Kasumi-1 (cell line): ENCODE measurements at regions not wholly inside any gene's neighbourhood (a gene's known extent, or its start where the extent isn't known, plus 50 kb on each side); places are given as distances from the start of the nearest gene placed in this dataset.

Experiments used
- DNase-seq, 2 experiments: peaks; one replicate each; lab custom pipeline; 2025; lab: John Stamatoyannopoulos, UW

DNA sequence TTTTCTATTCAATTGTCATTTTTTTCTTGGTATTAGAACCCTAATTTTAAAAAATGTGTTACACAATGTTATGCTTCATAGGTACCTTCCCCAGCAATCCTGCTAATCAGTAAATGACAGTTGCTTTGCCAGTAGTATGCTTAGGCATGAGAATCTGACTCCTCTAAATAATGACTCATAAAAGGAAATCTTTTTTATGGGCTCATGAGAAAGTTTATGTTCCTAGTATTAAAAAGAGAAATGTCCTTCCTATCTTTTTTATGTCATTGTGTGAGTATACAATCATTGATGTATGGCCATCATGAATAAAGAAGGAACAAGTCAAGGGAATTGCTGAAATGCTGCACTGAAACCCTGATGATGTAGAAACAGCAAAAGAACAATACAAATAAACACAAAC, 1237.7 kb upstream of the PCDH20 start:
- DNase-seq: no peak

- DNase-seq: no peak
These were observed 1228.3 kb upstream of the PCDH20 start for GRCh38 chr13:62643799-62644524.

DNA sequence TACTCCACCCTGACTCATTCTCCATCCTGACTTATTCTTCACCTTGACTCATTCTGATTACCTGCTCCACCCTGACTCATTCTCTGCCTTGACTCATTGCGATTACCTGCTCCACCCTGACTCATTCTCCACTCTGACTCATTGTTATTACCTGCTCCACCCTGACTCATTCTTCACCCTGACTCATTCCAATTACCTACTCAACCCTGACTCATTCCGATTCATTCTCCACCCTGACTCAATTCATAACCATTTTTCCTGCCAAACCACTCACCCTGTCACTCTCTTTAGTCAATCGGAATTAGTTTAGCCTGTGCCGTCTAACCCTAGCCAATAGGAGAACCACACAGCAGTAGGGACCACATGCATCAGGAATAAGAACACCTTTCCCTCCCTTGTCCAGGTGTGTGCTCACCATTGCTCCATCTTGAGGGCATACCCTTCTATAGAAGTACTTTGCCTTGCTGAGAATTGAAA, 1227.4 kb upstream of the PCDH20 start:
- DNase-seq: no peak

DNA sequence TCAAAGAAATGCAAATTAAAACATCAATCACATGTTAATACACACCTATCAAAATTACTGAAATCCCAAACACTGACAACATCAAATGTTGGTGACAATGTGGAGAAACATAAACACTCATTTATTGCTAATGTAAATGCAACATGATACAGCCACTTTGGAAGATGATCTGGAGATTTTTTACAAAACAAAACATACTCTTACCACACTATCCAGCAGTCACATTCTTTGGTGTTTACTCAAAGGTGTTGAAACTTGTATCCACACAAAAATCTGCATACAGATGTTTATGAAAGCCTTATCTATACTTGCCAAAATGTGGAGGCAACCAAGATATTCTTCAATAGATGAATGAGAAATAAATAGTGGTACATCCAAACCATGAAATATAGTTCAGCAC, 1219.5 kb upstream of the PCDH20 start:
- no peak for DNase-seq

- no peak for DNase-seq
These were observed 1217.8 kb upstream of the PCDH20 start for GRCh38 chr13:62633448-62633847.

DNA sequence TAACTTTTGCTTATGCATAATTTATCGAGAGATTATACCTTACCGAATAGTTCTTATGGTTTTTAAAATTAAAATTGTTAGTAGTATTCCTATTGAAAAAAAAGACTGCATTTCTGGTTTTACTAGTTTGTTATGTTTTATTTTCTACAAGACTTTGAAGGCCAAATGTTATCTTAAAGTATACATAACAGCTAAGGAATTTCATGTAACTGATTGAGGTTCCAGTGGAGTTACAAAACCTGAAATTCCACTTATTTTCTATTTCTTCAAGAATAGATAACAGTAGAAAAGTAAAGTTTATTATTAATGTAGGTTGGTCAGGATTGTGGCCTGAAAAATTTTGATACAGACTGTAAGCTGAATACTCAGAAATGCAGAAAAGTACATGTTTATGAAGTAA, 1216.0 kb upstream of the PCDH20 start:
- no peak for DNase-seq

GRCh38 chr13:62631124-62631523, 1215.5 kb upstream of the PCDH20 start:
- no peak for DNase-seq

- no peak for DNase-seq
These were observed 1214.0 kb upstream of the PCDH20 start for GRCh38 chr13:62629618-62630017.

- no peak for DNase-seq
These were observed 1211.6 kb upstream of the PCDH20 start for GRCh38 chr13:62627226-62627625.

GRCh38 chr13:62626771-62627170, 1211.1 kb upstream of the PCDH20 start:
- DNase-seq: no peak

GRCh38 chr13:62625214-62625881, 1209.7 kb upstream of the PCDH20 start:
- no peak for DNase-seq

DNA sequence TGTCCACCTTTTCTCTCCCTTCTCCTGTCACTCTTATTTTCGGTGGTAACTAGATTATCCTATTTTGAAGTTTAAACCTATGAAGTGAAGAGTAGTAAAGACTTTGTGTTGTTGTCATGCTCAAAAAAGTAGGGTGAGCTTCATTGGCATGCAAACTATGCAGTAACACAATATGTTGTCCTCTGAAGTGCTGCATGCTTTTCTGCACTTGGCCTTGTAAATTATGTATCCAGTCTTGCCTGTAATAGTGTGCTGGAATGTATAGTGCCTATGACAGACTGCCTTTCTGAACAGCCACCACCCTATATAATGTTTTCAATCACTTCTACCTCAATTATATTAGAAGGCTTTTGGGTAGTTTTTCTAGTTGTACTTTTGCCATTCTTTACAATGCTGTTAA, 1198.2 kb upstream of the PCDH20 start:
- DNase-seq: no peak

DNA sequence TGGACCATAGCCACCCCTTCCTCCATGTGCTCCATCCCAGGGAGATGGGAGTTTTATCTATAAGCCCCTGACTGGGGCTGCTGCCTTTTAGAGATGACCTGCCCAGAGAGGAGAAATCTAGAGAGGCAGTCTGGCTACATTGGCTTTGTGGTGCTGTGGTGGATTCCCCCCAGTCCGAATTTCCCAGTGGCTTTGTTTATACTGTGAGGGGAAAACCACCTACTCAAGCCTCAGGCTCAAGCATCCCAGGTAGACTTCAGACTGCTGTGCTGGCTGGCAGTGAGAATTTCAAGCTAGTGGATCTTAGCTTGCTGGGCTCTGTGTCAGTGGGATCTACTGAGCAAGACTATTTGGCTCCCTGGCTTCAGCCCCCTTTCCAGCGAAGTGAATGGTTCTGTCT, 1195.7 kb upstream of the PCDH20 start:
- no peak for DNase-seq

DNA sequence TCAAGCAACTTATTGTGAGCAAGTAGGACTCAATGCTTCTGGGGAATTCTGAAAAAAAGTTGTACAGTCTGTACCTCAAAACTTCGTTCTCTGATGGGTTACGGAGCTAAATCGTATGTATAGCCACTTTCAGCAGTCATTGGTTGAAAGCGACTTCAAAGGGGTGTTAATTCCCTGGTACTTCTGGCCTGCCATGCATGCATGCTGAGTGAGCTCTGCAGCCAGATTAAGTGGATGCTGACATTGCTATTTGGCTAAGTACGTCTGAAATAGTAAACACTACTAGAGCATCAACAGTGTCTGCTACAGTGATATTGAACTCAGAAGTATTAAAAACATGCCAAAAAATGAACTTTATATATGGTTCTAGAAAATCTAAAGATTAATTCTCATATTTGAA, 1183.1 kb upstream of the PCDH20 start:
- no peak for DNase-seq

- no peak for DNase-seq
These were observed 1180.3 kb upstream of the PCDH20 start for GRCh38 chr13:62595976-62596375.

GRCh38 chr13:62593804-62594203, 1178.2 kb upstream of the PCDH20 start:
- DNase-seq: no peak

GRCh38 chr13:62583466-62583865, 1167.8 kb upstream of the PCDH20 start:
- DNase-seq: no peak

- DNase-seq: no peak
These were observed 1162.8 kb upstream of the PCDH20 start for GRCh38 chr13:62578402-62578801.

DNA sequence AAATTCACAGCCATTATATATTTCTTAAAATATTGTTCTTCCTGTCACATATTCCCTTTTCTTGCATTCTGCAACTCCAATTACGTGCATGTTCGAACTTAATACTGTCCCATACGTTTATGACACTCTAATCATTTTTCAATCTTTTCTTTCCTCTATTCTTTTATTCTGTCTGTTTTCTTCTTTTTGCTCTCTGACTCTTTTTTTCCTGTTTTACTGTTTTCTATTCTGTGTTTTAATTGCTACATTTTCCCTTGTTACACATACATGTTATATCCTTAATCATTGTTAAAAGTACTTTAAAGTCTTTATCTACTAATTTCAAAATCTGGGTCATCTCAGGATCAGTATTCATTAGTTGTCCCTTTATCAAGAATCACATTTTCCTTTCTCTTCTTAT, 1149.1 kb upstream of the PCDH20 start:
- no peak for DNase-seq

DNA sequence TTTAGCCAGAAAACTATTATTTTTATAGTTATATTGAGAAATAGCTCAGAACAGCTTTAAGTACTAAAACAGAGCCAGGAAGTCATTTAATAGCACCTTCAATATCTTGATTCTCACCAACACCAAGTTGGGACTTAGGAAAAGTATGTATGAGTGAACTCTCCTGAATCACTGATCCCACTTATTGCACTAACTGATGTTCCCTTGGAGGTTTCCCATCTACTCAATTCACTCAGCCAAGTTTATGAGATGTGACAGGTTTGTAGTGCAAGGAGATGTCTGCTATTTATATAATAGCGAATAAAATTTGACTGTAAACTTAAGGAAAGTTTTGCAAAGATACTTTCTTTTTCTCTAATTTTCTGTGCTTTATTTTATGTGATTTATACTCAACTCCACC, 1147.6 kb upstream of the PCDH20 start:
- no peak for DNase-seq

DNA sequence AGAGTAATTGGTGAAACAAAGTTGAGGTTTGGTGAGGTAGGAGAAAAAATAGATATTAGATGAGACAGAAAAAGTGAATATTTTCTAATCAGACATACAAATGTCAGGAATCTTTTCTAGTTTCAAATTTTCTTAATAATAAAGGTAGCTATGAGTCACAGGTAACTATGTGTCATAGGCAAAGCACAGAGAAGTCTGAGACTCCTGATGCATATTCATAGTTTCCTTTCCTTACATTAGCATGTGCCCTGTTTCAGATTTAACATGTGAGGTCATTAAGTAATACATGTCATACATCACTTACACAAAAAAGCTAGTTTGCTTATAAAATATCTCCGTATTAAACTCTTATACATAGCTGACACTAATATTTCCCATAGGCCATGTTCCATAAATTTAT, 1141.3 kb upstream of the PCDH20 start:
- no peak for DNase-seq

DNA sequence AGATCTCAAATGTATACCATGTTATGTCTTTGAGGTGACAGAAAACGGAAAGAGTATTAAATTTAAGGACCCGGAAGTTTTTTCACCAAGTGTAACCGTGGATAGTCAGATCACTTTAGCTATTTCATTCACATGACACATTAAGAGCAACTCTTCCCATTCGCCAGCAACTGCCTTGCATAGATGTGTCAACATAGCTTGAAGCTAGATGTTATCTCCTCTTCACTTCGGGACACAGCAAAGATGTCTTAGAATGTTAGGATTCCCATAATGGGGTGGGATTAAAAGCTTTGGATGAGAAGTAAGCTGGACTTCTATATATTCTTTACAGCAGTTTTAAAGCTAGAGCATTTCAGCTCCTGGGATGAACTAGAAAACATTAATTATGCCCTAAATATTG, 1135.9 kb upstream of the PCDH20 start:
- DNase-seq: no peak

DNA sequence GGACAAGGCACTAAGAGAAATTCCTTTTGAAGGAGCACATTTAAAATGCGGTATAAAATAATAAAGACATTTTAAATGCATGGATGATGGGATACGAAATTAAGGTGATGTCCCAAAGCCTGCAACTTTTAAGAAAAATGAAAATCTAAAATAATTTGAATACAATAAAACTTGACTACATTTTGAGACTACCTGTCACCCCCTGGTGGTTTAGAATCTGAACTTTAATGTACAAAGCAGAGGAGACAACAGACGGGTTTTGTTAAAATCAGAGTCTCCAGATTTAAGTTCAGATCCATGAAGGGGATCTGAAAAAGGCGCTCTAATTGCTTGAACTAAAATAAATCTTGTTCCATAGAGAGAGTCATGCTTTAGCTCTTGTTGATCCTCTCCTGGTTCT, 1129.3 kb upstream of the PCDH20 start:
- peak in 1 of 2 experiments; percentile 14 for DNase-seq

- DNase-seq: no peak
These were observed 1121.9 kb upstream of the PCDH20 start for GRCh38 chr13:62537593-62537992.
